GM12874 (cell line): ENCODE measurements at regions not wholly inside any gene's neighbourhood (a gene's known extent, or its start where the extent isn't known, plus 50 kb on each side); places are given as distances from the start of the nearest gene placed in this dataset.

Experiments
- TF ChIP-seq, protein P1 (sequence below): IDR thresholded peaks from 2 replicates; pipeline ENCODE4 v1.5.1; 2011; ENCODE audit warnings: low read depth, mild to moderate bottlenecking, control low read depth, low read length, moderate library complexity; ENCODE audit not compliant: insufficient read depth

DNA sequence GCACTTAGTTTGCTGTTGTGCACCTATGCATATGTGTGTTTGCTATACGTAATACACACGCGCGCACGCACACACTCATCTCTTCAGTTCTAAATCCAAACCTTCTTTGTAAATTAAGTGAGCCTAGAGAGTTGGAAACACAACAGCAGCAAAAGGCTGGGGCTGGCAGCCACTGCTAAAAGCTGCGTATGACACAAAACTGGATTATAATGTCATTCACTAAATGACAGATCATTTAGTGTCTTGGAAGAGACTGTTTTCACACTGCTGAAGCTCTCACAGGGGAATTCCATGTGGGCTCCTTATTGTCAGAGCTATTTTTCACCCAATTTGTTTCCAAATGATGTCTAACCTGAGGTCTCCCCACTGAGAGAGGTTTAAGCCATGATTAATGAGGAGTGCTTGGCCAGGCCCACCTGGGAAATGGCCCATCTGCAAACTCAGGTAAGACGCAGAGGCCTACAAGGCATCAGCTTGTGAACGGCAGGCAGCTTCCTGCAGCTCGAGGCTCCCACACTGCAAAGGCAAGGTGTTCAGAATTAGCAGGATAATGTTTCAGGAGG, 94.2 kb downstream of the OLIG3 start:
- TF ChIP-seq, protein P1, sequence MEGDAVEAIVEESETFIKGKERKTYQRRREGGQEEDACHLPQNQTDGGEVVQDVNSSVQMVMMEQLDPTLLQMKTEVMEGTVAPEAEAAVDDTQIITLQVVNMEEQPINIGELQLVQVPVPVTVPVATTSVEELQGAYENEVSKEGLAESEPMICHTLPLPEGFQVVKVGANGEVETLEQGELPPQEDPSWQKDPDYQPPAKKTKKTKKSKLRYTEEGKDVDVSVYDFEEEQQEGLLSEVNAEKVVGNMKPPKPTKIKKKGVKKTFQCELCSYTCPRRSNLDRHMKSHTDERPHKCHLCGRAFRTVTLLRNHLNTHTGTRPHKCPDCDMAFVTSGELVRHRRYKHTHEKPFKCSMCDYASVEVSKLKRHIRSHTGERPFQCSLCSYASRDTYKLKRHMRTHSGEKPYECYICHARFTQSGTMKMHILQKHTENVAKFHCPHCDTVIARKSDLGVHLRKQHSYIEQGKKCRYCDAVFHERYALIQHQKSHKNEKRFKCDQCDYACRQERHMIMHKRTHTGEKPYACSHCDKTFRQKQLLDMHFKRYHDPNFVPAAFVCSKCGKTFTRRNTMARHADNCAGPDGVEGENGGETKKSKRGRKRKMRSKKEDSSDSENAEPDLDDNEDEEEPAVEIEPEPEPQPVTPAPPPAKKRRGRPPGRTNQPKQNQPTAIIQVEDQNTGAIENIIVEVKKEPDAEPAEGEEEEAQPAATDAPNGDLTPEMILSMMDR: no peak

DNA sequence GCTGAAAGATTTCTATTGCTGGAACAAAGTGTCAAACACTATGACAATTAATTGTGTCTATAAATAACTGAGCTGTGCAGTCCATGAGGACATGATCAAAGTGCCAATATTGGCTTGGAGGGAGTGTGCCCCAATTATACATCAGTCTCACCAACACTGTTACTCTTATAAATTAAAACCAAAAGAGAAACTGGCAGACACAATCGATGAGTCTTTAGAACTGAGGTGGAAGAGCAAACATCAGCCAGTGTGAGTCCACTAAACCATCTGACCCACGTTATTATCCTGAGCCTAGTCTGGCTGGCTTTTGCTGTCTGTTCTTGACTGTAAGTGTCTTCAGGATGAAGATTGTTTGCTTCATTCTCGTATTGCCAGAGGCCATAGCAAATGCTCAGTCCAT, 98.9 kb downstream of the OLIG3 start:
- TF ChIP-seq, protein P1: no peak

DNA sequence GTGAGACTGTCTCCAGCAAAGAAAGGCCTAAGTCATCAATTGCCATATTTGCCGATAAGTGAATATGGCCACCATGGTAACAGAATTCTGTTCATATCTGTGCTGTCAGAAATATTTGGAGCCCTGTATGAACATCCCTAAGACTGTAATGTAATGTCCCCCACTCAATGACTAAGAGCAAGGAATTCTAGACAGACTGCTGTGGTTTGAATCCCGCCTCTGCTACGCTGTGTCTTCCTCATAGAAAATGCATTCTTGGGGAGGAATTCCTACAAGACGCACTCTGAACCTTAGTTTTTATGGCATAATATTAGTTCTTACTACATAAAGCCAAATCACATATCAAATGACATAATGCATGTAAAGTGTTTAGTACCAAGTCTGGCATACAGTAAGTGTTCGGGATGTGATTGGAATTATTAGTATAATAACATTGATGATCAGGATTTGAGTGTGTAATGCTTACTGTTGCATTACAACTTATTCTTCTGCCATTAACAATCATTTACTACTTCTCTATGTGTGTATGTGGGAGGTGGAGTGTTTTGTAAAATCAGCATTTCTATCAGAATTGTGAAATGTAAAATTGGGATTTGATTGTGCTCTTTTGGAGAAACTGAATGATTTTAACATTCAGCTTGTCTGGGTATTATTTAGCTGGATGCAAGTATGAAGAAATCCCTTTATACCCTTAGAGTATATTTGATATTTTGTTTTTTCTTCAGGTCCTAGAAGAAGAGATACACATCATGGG, 103.0 kb downstream of the OLIG3 start:
- TF ChIP-seq, protein P1: no peak

DNA sequence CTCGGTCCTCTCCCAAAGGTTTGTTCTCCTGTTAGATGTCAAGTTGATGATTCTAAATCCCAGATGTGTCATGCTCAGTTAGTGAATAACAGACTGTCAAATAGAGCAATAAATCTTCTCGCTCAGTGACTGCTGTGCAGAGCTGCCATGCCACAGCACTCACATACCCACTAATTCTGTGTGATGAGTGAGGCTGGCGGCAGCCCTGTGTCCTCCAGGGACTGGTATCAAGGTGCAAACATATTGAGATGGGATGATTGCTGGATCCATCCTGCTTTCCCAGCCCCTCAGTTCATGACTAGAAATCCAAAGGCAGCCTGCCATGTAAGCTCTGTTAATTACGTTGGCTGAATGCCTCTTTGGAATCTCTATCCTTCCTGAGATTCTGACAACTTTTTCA, 103.9 kb downstream of the OLIG3 start:
- TF ChIP-seq, protein P1: no peak

DNA sequence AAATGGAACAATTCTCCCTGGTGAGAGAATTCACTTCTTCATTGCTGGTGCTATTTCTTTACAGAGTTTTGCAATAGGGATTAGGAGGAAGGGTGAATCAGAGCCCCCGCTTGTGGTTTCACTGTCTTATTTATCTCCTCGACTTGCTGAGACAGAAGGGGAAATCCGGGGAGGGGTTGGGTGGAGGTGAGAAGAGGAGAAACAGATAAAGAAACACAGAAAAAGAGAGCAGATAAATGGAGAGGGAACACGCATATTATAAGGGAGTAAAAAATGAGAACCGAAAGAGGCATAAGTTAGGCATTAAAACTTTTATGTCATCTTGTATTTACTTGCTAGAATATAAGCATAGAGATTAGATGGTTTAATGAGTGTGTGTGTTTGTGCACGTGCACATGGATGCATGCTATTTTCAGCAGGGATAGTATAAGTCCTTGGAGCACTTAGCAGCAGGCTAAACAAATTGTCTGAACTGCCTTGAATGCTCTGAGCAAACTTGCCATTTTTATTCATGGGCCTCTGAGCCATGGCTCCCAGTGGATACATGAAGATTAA, 105.0 kb downstream of the OLIG3 start:
- TF ChIP-seq, protein P1: no peak

DNA sequence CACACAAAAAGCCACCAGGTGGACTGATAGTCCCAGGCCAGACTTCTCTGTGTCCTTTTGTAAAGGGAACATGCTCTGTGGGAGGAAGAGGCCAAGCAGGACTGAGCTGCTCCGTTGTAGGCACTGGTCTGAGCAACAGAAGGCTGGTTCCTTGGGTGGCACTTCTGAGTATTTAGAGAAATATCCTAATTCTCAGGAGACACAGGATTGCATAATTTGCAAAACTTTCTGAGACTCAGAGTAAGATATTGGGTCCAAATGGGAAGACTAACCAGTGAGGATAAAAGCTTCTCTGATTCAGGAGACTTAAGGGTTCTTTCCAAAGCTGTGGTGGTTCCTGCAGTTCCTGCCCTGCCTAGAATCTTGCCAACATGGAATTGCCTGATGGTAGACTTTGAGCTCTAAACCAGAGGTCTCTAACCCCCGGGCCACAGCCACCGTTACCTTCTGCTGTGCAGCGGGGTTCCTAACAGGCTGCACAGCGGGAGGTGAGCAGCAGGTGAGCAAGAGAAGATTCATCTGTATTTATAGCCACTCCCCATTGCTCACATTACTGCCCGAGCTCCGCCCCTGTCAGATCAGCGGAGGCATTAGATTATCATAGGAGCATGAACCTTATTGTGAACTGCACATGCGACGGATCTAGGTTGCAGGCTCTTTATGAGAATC, 107.0 kb downstream of the OLIG3 start:
- TF ChIP-seq, protein P1: no peak

DNA sequence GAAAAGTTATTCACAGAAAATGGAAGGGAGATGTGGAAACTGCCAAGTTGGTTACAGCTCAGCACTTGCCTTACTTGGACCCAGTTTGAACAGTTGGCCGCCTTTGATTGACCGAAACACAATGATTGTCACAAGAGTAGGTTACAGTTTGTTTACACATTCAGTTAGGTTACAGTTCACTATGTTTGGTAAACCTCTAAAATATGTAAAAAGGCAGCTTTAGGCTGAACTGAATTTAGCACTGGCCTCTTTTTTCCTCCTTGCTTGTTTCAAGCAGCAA, 116.2 kb downstream of the OLIG3 start:
- TF ChIP-seq, protein P1: no peak
